Osteoblast (primary cell): ENCODE measurements at regions not wholly inside any gene's neighbourhood (a gene's known extent, or its start where the extent isn't known, plus 50 kb on each side); places are given as distances from the start of the nearest gene placed in this dataset.

Experiments used
- DNase-seq: peaks from one replicate; pipeline ENCODE4 v3.0.0; 2011; ENCODE audit warnings: low spot score, mixed read lengths; ENCODE audit not compliant: insufficient read length; ENCODE audit errors: missing footprints
- H2AFZ ChIP-seq: 2 replicates; pipeline ENCODE4 v1.6.0; 2011; ENCODE audit warnings: mild to moderate bottlenecking, low read length
- H3K27ac ChIP-seq: 2 replicates; pipeline ENCODE4 v1.5.1; 2011; ENCODE audit warnings: mild to moderate bottlenecking, low read depth, low read length, moderate library complexity
- H3K27me3 ChIP-seq: 2 replicates; pipeline ENCODE4 v1.6.0; 2012; ENCODE audit warnings: mild to moderate bottlenecking, control low read depth, inconsistent platforms, low read length, moderate library complexity; ENCODE audit not compliant: insufficient read depth
- H3K36me3 ChIP-seq: 2 replicates; pipeline ENCODE4 v1.5.1; 2011; ENCODE audit warnings: mild to moderate bottlenecking, low read length, control low read depth, moderate library complexity; ENCODE audit not compliant: insufficient read depth
- H3K4me1 ChIP-seq: 2 replicates; pipeline ENCODE4 v1.5.1; 2011; ENCODE audit warnings: mild to moderate bottlenecking, low read length, control low read depth, moderate library complexity; ENCODE audit not compliant: insufficient read depth
- H3K4me2 ChIP-seq: 2 replicates; pipeline ENCODE4 v1.6.0; 2011; ENCODE audit warnings: mild to moderate bottlenecking, low read length; ENCODE audit not compliant: insufficient read depth
- H3K4me3 ChIP-seq: fragments of 200-600 bp; sonication (generic); 3 replicates; pipeline ENCODE4 v1.5.1; 2012; ENCODE audit warnings: mild to moderate bottlenecking, low read length, inconsistent platforms; ENCODE audit not compliant: insufficient read depth
- H3K79me2 ChIP-seq: 2 replicates; pipeline ENCODE4 v1.6.0; 2012; ENCODE audit warnings: mild to moderate bottlenecking, low read length, control low read depth, inconsistent platforms; ENCODE audit not compliant: insufficient read depth
- H3K9me3 ChIP-seq: 2 replicates; pipeline ENCODE4 v1.5.1; 2011; ENCODE audit warnings: low read depth, low read length, control low read depth
- H4K20me1 ChIP-seq: 2 replicates; pipeline ENCODE4 v1.6.0; 2012; ENCODE audit warnings: mild to moderate bottlenecking, low read length, control low read depth; ENCODE audit not compliant: insufficient read depth
- TF ChIP-seq, protein P1 (sequence below): IDR thresholded peaks from 2 replicates; pipeline ENCODE4 v1.5.1; 2011; ENCODE audit warnings: mild to moderate bottlenecking, low read depth, low read length, moderate library complexity; ENCODE audit errors: extremely low read depth

GRCh38 chr16:54605536-54606066, 319.0 kb upstream of the IRX3 start:
- Histone ChIP-seq H3K4me3 (no peak overlapping the region), H2AFZ (no peak overlapping the region), H3K27ac (no peak overlapping the region), H3K27me3 (no peaks in the 10 kb centered on the region), H3K4me2 (no peak overlapping the region), H3K4me1 (peaks cover 3% of the 10 kb centered on the region), H3K79me2 (no peaks in the 10 kb centered on the region), H3K9me3 (no peaks in the 10 kb centered on the region), H3K36me3 (no peaks in the 10 kb centered on the region), H4K20me1 (no peaks in the 10 kb centered on the region)
- no peak for DNase-seq
- TF ChIP-seq, protein P1, sequence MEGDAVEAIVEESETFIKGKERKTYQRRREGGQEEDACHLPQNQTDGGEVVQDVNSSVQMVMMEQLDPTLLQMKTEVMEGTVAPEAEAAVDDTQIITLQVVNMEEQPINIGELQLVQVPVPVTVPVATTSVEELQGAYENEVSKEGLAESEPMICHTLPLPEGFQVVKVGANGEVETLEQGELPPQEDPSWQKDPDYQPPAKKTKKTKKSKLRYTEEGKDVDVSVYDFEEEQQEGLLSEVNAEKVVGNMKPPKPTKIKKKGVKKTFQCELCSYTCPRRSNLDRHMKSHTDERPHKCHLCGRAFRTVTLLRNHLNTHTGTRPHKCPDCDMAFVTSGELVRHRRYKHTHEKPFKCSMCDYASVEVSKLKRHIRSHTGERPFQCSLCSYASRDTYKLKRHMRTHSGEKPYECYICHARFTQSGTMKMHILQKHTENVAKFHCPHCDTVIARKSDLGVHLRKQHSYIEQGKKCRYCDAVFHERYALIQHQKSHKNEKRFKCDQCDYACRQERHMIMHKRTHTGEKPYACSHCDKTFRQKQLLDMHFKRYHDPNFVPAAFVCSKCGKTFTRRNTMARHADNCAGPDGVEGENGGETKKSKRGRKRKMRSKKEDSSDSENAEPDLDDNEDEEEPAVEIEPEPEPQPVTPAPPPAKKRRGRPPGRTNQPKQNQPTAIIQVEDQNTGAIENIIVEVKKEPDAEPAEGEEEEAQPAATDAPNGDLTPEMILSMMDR, result no peak

DNA sequence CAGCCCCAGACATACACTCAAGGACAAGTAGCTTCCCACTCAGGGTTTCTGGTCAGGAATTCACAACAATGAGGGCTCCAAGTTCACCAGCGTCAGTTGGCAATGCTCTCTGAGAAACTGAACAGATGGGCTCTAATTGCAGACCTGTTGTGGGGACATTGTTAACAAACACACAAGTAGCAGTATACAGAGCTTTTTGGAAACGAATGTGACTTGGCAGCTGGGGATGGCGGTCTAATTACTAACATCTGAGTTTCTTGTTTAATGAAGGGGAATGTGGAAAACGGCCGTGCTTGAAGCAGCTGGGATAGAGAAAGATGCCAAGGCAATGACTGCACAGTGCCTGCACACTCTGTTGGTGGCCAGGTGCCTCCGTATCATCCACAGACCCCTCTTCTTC, 316.1 kb upstream of the IRX3 start:
- DNase-seq, result no peak
- peak overlapping the region; percentile 60 for H2AFZ ChIP-seq
- no peaks in the 10 kb centered on the region for H3K36me3 ChIP-seq
- H3K79me2 ChIP-seq, result no peaks in the 10 kb centered on the region
- H3K27me3 ChIP-seq, result no peaks in the 10 kb centered on the region
- TF ChIP-seq, protein P1, result no peak
- no peak overlapping the region for H3K27ac ChIP-seq
- peaks cover 3% of the 10 kb centered on the region for H3K4me1 ChIP-seq
- no peaks in the 10 kb centered on the region for H4K20me1 ChIP-seq
- no peak overlapping the region for H3K4me3 ChIP-seq
- H3K9me3 ChIP-seq, result no peaks in the 10 kb centered on the region
- H3K4me2 ChIP-seq, result no peak overlapping the region

DNA sequence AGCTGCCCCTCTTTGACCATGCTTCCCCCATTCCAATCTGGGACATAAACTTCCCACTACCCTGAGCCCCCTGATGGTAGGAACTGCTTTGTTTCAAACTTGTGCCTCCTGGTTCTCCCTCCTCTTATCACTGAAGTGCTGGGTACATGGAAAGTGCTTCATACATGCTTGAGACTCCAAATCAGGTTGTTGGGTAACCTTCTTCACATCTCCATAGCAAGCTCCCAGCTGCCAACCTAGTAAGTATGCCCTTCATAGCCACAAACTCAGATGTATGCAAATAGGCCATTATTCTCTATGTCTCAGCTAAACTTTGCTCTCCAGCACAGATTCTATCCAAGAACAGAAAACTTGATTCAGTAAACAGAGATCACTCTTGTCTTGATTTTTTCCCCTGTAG, 310.6 kb upstream of the IRX3 start:
- Histone ChIP-seq H4K20me1 (no peaks in the 10 kb centered on the region), H3K9me3 (no peaks in the 10 kb centered on the region), H3K4me3 (no peak overlapping the region), H3K27me3 (peaks cover 6% of the 10 kb centered on the region), H3K36me3 (no peaks in the 10 kb centered on the region), H3K4me1 (no peaks in the 10 kb centered on the region), H3K79me2 (no peaks in the 10 kb centered on the region), H2AFZ (no peak overlapping the region), H3K27ac (no peak overlapping the region), H3K4me2 (no peak overlapping the region)
- no peak for DNase-seq
- TF ChIP-seq, protein P1, result no peak

- no peaks in the 10 kb centered on the region for H3K79me2 ChIP-seq
- no peaks in the 10 kb centered on the region for H4K20me1 ChIP-seq
- H3K4me1 ChIP-seq, result no peaks in the 10 kb centered on the region
- H3K27me3 ChIP-seq, result peaks cover 6% of the 10 kb centered on the region
- no peak overlapping the region for H3K4me3 ChIP-seq
- TF ChIP-seq, protein P1, result no peak
- H2AFZ ChIP-seq, result no peak overlapping the region
- H3K36me3 ChIP-seq, result no peaks in the 10 kb centered on the region
- no peak overlapping the region for H3K27ac ChIP-seq
- no peak overlapping the region for H3K4me2 ChIP-seq
- H3K9me3 ChIP-seq, result no peaks in the 10 kb centered on the region
- no peak for DNase-seq
Measured at GRCh38 chr16:54595621-54596020, 309.0 kb upstream of the IRX3 start.
